A549 (cell line): ENCODE measurements at regions not wholly inside any gene's neighbourhood (a gene's known extent, or its start where the extent isn't known, plus 50 kb on each side); places are given as distances from the start of the nearest gene placed in this dataset.

ENCODE experiments used
- ATAC-seq, 2 experiments: fragments of 200-7000 bp in 1 of 2; fragments of >200 bp in 1 of 2; cut with Nextera tagmentation in 1 of 2; cut with Tn5 transposase in 1 of 2; 3 replicates each; pipeline versions ENCODE4 v1.8.0 to v1.9.1; 2018 to 2020; ENCODE audit warnings: mild to moderate bottlenecking in 1 of 2, moderate library complexity in 1 of 2
- CTCF ChIA-PET: fragments of 300-600 bp; sonication (Branson Sonifier 250); formaldehyde crosslinking; extraction: SDS; loops from one replicate; lab custom pipeline; 2021; ENCODE audit warnings: antibody characterized with exemption, inconsistent platforms; lab: Yijun Ruan, JAX
- POLR2A ChIA-PET: fragments of 350-600 bp; formaldehyde crosslinking; extraction: SDS; loops from one replicate; lab custom pipeline; 2021; ENCODE audit warnings: antibody characterized with exemption, inconsistent platforms; lab: Yijun Ruan, JAX
- DNase-seq, 2 experiments: peaks; one replicate each; pipeline versions ENCODE4 v3.0.0 to v3.0.0-alpha.2; 2011 to 2016; ENCODE audit warnings: low read depth in 1 of 2, low spot score in 1 of 2
- FAIRE-seq: peaks from 2 replicates; lab custom pipeline; 2011; peaks lifted over from hg19 to GRCh38; lab: Jason Lieb, UNC
- H3K27ac ChIP-seq, 2 experiments: fragments of >200 bp; sonication (Bioruptor Twin); formaldehyde crosslinking; 3 replicates each; pipeline ENCODE4 v1.5.1; 2016 to 2017
- H3K4me1 ChIP-seq: fragments of >200 bp; sonication (Bioruptor Twin); formaldehyde crosslinking; 3 replicates; pipeline ENCODE4 v1.6.1; 2016
- H3K4me2 ChIP-seq: fragments of >200 bp; sonication (Bioruptor Twin); formaldehyde crosslinking; 3 replicates; pipeline ENCODE4 v1.6.1; 2016
- H3K4me3 ChIP-seq: fragments of >200 bp; sonication (Bioruptor Twin); formaldehyde crosslinking; 3 replicates; pipeline ENCODE4 v1.5.1; 2016
- H3K9me3 ChIP-seq: fragments of >200 bp; sonication (Bioruptor Twin); formaldehyde crosslinking; 3 replicates; pipeline ENCODE4 v1.6.1; 2016
- BHLHE40 ChIP-seq: IDR thresholded peaks from 2 replicates; pipeline ENCODE4 v1.6.1; 2012; ENCODE audit warnings: low read depth, low read length, inconsistent platforms
- CBX2 ChIP-seq: fragments of 200-600 bp; sonication (generic); IDR thresholded peaks from 2 replicates; pipeline ENCODE4 v1.6.1; 2016; ENCODE audit warnings: low read depth, mild to moderate bottlenecking, borderline replicate concordance
- CBX8 ChIP-seq: fragments of 200-600 bp; sonication (generic); IDR thresholded peaks from 2 replicates; pipeline ENCODE4 v1.6.1; 2016
- CHD4 ChIP-seq: fragments of 200-600 bp; sonication (generic); IDR thresholded peaks from 2 replicates; pipeline ENCODE4 v1.6.1; 2016; ENCODE audit warnings: antibody characterized with exemption, mild to moderate bottlenecking, borderline replicate concordance
- CTCF ChIP-seq: fragments of >200 bp; sonication (Bioruptor Twin); formaldehyde crosslinking; IDR thresholded peaks from 3 replicates; pipeline ENCODE4 v1.5.1; 2016
- EHF ChIP-seq: fragments of 250-450 bp; sonication (Bioruptor Pico); IDR thresholded peaks from 2 replicates; pipeline ENCODE4 v1.5.0; 2020; ENCODE audit warnings: mild to moderate bottlenecking
- FOSL2 ChIP-seq, 2 experiments: fragments of 450-650 bp in 1 of 2; fragments of >200 bp in 1 of 2; sonication (Bioruptor Twin) in 1 of 2; formaldehyde crosslinking; IDR thresholded peaks; 2 replicates each; pipeline versions ENCODE4 v1.5.0 to v1.6.1; 2016 to 2020; ENCODE audit warnings: mild to moderate bottlenecking in 1 of 2, moderate library complexity in 1 of 2
- HES2 ChIP-seq: fragments of >200 bp; sonication (Bioruptor Twin); formaldehyde crosslinking; IDR thresholded peaks from 2 replicates; pipeline ENCODE4 v1.6.1; 2016
- HEYL ChIP-seq: fragments of 250-450 bp; sonication (Bioruptor Pico); IDR thresholded peaks from 2 replicates; pipeline ENCODE4 v1.8.0; 2021; ENCODE audit warnings: mild to moderate bottlenecking, moderate library complexity
- HOXB13 ChIP-seq: fragments of 250-450 bp; sonication (Bioruptor Pico); IDR thresholded peaks from 2 replicates; pipeline ENCODE4 v1.5.0; 2020; ENCODE audit warnings: low read depth, mild to moderate bottlenecking, moderate library complexity
- HOXB5 ChIP-seq: fragments of 250-450 bp; sonication (Bioruptor Pico); IDR thresholded peaks from 2 replicates; pipeline ENCODE4 v1.5.0; 2020; ENCODE audit warnings: mild to moderate bottlenecking, moderate library complexity
- MAZ ChIP-seq: fragments of 150-350 bp; IDR thresholded peaks from 2 replicates; pipeline ENCODE4 v1.6.1; 2014; ENCODE audit warnings: antibody characterized with exemption, low read depth, low read length, borderline replicate concordance
- NR3C1 ChIP-seq: fragments of >200 bp; sonication (Bioruptor Twin); formaldehyde crosslinking; IDR thresholded peaks from 3 replicates; pipeline ENCODE4 v1.6.1; 2017
- PHF8 ChIP-seq: fragments of 200-600 bp; sonication (generic); IDR thresholded peaks from 2 replicates; pipeline ENCODE4 v1.6.1; 2016; ENCODE audit warnings: low read depth, mild to moderate bottlenecking, antibody characterized with exemption, moderate library complexity, borderline replicate concordance
- POLR2A ChIP-seq: IDR thresholded peaks from 2 replicates; pipeline ENCODE4 v1.6.1; 2012; ENCODE audit warnings: mild to moderate bottlenecking, low read length
- POLR2AphosphoS2 ChIP-seq: conservative IDR thresholded peaks from 2 replicates; pipeline ENCODE4 v1.6.1; 2012; ENCODE audit warnings: low read length, improper control_type of control experiment, inconsistent platforms
- RFX5 ChIP-seq: fragments of 450-650 bp; IDR thresholded peaks from 2 replicates; pipeline ENCODE4 v1.7.1; 2014; ENCODE audit warnings: antibody characterized with exemption, mild to moderate bottlenecking, moderate library complexity
- SMC3 ChIP-seq: fragments of >200 bp; sonication (Bioruptor Twin); formaldehyde crosslinking; IDR thresholded peaks from 3 replicates; pipeline ENCODE4 v1.6.1; 2018; ENCODE audit warnings: inconsistent platforms
- SREBF2 ChIP-seq: fragments of 450-650 bp; IDR thresholded peaks from 2 replicates; pipeline ENCODE4 v1.6.1; 2014; ENCODE audit warnings: mild to moderate bottlenecking, moderate library complexity
- TFCP2L1 ChIP-seq: fragments of 250-450 bp; sonication (Bioruptor Pico); IDR thresholded peaks from 2 replicates; pipeline ENCODE4 v1.5.0; 2021; ENCODE audit warnings: mild to moderate bottlenecking
- ZNF302 ChIP-seq: fragments of 250-450 bp; sonication (Bioruptor Pico); IDR thresholded peaks from 2 replicates; pipeline ENCODE4 v1.9.0; 2021; ENCODE audit warnings: inconsistent platforms, mild to moderate bottlenecking, moderate library complexity
- WGBS: methylation state at CpG from one replicate; pipeline ENCODE4 v1.1.6; 2017; ENCODE audit errors: missing lambda C conversion rate; 5-methylcytosine and 5-hydroxymethylcytosine counted together
- TF ChIP-seq, protein P1 (sequence below): fragments of 450-650 bp; IDR thresholded peaks from 2 replicates; pipeline ENCODE4 v1.6.1; 2014; ENCODE audit warnings: antibody characterized with exemption
- TF ChIP-seq, protein P2 (sequence below): IDR thresholded peaks from 2 replicates; pipeline ENCODE4 v1.6.1; 2012
- TF ChIP-seq, protein P3 (sequence below): fragments of 200-600 bp; sonication (generic); IDR thresholded peaks from 2 replicates; pipeline ENCODE4 v1.6.1; 2016; ENCODE audit warnings: antibody characterized with exemption, mild to moderate bottlenecking, moderate library complexity

DNA sequence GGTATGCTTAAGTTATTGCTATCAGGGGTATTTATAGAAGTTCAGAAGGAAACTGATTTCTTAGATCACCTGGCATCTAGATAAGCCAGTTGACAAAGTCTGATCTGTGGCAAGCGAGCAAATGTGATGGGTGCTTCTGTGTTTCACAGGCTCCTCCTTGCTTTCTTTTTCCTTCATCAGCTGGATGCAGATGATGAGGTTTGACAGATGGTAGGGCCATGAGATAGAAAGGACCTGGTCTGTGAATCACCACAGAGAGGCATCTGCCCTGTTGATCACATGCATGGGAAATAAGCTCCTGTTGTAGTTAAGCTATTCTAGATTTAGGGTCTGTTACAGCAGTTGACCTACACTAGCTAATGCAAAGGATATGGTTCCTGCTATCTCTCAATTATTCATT lies 372.0 kb downstream of the NEK10 start (continued):
- no peak for TF ChIP-seq CTCF
- no peak for TF ChIP-seq CBX2
- TF ChIP-seq CBX8 = no peak
- no peak for TF ChIP-seq FOSL2 (IDR thresholded peaks at IDR 0.05)
- no peak for TF ChIP-seq FOSL2 (CRISPR knock-in tag; IDR thresholded peaks at IDR 0.05)

- no peak for ATAC-seq
- no peak overlapping the region for H3K4me3 ChIP-seq
- FAIRE-seq = no peak
Measured at GRCh38 chr3:27010834-27011233, 358.3 kb downstream of the NEK10 start.

GRCh38 chr3:27022096-27022761 lies 347.0 kb downstream of the NEK10 start:
- POLR2A ChIA-PET = no interaction called here
- TF ChIP-seq HOXB13 = no peak
- DNase-seq = no peak
- Histone ChIP-seq H3K9me3 (no peaks in the 10 kb centered on the region), H3K4me2 (no peak overlapping the region), H3K4me3 (no peak overlapping the region), H3K27ac (no peak overlapping the region), H3K4me1 (no peaks in the 10 kb centered on the region)
- no peak for FAIRE-seq
- 19% methylated on average over 5 of the region's 5 CpGs for WGBS
- CTCF ChIA-PET = interaction anchor here (1.5 kb wide), 1 partner anchor 21 kb away, joined by 3 read pairs; no protein-coding TSS in a partner anchor
- ATAC-seq = peak; percentile 43 to 62; a peak in 2 of 6 replicates

More at GRCh38 chr3:27010834-27011233, 358.3 kb downstream of the NEK10 start:
- no peaks in the 10 kb centered on the region for H3K9me3 ChIP-seq
- ChIA-PET CTCF (no interaction called here), POLR2A (no interaction called here)
- DNase-seq = no peak
- no peak overlapping the region for H3K4me2 ChIP-seq
- no peak overlapping the region for H3K27ac ChIP-seq
- H3K4me1 ChIP-seq = no peaks in the 10 kb centered on the region
- WGBS = 0% methylated on average over 1 of the region's 1 CpG
- TF ChIP-seq CHD4 (no peak), RFX5 (no peak), EHF (CRISPR knock-in tag) (no peak), HES2 (no peak), PHF8 (no peak)
- TF ChIP-seq, all 56 proteins: peak for 0

DNA sequence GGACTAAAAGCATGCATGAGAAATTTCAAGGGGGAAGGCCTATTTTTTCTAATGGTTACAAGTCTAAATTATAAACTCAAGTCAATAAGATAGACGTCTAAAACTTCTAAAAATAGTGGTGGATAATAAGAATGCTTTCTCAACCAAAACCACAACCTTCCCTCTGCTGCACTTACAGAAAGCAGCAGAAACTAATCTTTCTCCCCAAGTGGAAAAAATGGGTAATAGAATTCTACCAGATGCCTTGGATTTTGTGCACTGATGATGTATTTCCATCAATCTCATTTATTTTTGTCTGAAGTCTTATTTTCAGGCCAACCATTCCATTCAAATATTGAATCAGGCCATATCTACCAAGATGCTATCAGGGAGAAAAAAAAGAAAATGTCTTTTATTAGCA lies 344.7 kb downstream of the NEK10 start:
- Histone ChIP-seq H3K4me1 (no peaks in the 10 kb centered on the region), H3K4me2 (no peak overlapping the region), H3K9me3 (no peaks in the 10 kb centered on the region), H3K27ac (no peak overlapping the region)
- FAIRE-seq = no peak
- 4% methylated on average over 1 of the region's 1 CpG for WGBS
- POLR2A ChIA-PET = no interaction called here
- ATAC-seq = no peak
- CTCF ChIA-PET = no interaction called here
- no peak for TF ChIP-seq BHLHE40
- no peak for TF ChIP-seq SMC3
- no peak for TF ChIP-seq EHF (CRISPR knock-in tag)
- TF ChIP-seq NR3C1 = no peak
- no peak for TF ChIP-seq POLR2A
- no peak for TF ChIP-seq PHF8
- TF ChIP-seq SREBF2 = no peak
- TF ChIP-seq, protein P1, sequence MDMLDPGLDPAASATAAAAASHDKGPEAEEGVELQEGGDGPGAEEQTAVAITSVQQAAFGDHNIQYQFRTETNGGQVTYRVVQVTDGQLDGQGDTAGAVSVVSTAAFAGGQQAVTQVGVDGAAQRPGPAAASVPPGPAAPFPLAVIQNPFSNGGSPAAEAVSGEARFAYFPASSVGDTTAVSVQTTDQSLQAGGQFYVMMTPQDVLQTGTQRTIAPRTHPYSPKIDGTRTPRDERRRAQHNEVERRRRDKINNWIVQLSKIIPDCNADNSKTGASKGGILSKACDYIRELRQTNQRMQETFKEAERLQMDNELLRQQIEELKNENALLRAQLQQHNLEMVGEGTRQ = no peak
- TF ChIP-seq TFCP2L1 (CRISPR knock-in tag) = no peak
- no peak for TF ChIP-seq ZNF302 (CRISPR knock-in tag)
- TF ChIP-seq POLR2AphosphoS2 = no peak
- no peak for TF ChIP-seq HES2
- TF ChIP-seq CHD4 = no peak
- TF ChIP-seq MAZ = no peak
- no peak for TF ChIP-seq HOXB5 (CRISPR knock-in tag)
- TF ChIP-seq, protein P2, sequence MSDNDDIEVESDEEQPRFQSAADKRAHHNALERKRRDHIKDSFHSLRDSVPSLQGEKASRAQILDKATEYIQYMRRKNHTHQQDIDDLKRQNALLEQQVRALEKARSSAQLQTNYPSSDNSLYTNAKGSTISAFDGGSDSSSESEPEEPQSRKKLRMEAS = no peak
- TF ChIP-seq HEYL (CRISPR knock-in tag) = no peak
- TF ChIP-seq, protein P3, sequence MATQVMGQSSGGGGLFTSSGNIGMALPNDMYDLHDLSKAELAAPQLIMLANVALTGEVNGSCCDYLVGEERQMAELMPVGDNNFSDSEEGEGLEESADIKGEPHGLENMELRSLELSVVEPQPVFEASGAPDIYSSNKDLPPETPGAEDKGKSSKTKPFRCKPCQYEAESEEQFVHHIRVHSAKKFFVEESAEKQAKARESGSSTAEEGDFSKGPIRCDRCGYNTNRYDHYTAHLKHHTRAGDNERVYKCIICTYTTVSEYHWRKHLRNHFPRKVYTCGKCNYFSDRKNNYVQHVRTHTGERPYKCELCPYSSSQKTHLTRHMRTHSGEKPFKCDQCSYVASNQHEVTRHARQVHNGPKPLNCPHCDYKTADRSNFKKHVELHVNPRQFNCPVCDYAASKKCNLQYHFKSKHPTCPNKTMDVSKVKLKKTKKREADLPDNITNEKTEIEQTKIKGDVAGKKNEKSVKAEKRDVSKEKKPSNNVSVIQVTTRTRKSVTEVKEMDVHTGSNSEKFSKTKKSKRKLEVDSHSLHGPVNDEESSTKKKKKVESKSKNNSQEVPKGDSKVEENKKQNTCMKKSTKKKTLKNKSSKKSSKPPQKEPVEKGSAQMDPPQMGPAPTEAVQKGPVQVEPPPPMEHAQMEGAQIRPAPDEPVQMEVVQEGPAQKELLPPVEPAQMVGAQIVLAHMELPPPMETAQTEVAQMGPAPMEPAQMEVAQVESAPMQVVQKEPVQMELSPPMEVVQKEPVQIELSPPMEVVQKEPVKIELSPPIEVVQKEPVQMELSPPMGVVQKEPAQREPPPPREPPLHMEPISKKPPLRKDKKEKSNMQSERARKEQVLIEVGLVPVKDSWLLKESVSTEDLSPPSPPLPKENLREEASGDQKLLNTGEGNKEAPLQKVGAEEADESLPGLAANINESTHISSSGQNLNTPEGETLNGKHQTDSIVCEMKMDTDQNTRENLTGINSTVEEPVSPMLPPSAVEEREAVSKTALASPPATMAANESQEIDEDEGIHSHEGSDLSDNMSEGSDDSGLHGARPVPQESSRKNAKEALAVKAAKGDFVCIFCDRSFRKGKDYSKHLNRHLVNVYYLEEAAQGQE = no peak
- TF ChIP-seq, all 56 proteins: peak for 0
- no peak overlapping the region for H3K4me3 ChIP-seq
- DNase-seq = no peak
